ENCODE measurements at regions not wholly inside any gene's neighbourhood (a gene's known extent, or its start where the extent isn't known, plus 50 kb on each side); places are given as distances from the start of the nearest gene placed in this dataset.

- TF ChIP-seq JUN (IDR thresholded peaks at IDR 0.05; ENCODE audit: borderline replicate concordance, insufficient read depth, insufficient read length, low read depth): no peak
- no peak for TF ChIP-seq CTCF (IDR thresholded peaks at IDR 0.05; ENCODE audit: extremely low read depth in 1 of 2, insufficient read depth in 1 of 2, low read depth in 1 of 2, low read length in 2 of 2)
- no peak for TF ChIP-seq MAX (IDR thresholded peaks at IDR 0.05; ENCODE audit: insufficient read depth, insufficient read length)
- no peak for TF ChIP-seq EZH2 (IDR thresholded peaks at IDR 0.05; ENCODE audit: borderline replicate concordance, low read depth, low read length, severe bottlenecking)
- TF ChIP-seq POLR2AphosphoS5 (IDR thresholded peaks at IDR 0.05; ENCODE audit: insufficient read depth, low read depth, low read length): no peak
Measured at GRCh38 chr13:76759877-76760276, 126.3 kb downstream of the KCTD12 start.

All from endothelial cell of umbilical vein (primary cell).